NCI-H460 (cell line): ENCODE measurements at regions not wholly inside any gene's neighbourhood (a gene's known extent, or its start where the extent isn't known, plus 50 kb on each side); places are given as distances from the start of the nearest gene placed in this dataset.

Experiments
- DNase-seq: peaks from one replicate; pipeline ENCODE4 v3.0.0-alpha.2; 2016; ENCODE audit warnings: low read depth; ENCODE audit errors: extremely low read depth

GRCh38 chr1:222910699-222911098, 95.9 kb downstream of the DISP1 start:
- no peak for DNase-seq

GRCh38 chr1:222911866-222912265, 97.0 kb downstream of the DISP1 start:
- no peak for DNase-seq

GRCh38 chr1:222912730-222913129, 97.9 kb downstream of the DISP1 start:
- DNase-seq = no peak

- DNase-seq = peak; percentile 89
Observed at GRCh38 chr1:222914861-222915632, 100.2 kb downstream of the DISP1 start.

- no peak for DNase-seq
Observed at GRCh38 chr1:222916100-222916499, 101.3 kb downstream of the DISP1 start.

- no peak for DNase-seq
Observed at GRCh38 chr1:222918801-222919477, 104.1 kb downstream of the DISP1 start.

- DNase-seq = no peak
Observed at GRCh38 chr1:222919478-222919865, 104.6 kb downstream of the DISP1 start.

- DNase-seq = no peak
Observed at GRCh38 chr1:222920169-222920568, 105.3 kb downstream of the DISP1 start.

GRCh38 chr1:222921945-222922344, 107.1 kb downstream of the DISP1 start:
- no peak for DNase-seq

- no peak for DNase-seq
Observed at GRCh38 chr1:222923506-222923905, 108.7 kb downstream of the DISP1 start.

- no peak for DNase-seq
Observed at GRCh38 chr1:222924136-222924706, 109.4 kb downstream of the DISP1 start.

GRCh38 chr1:222926566-222926965, 111.7 kb downstream of the DISP1 start:
- DNase-seq = peak; percentile 66

- no peak for DNase-seq
Observed at GRCh38 chr1:222927031-222927430, 112.2 kb downstream of the DISP1 start.

- DNase-seq = peak; percentile 93
Observed at GRCh38 chr1:222928212-222928611, 113.4 kb downstream of the DISP1 start.

GRCh38 chr1:222930070-222930469, 115.2 kb downstream of the DISP1 start:
- DNase-seq = no peak

GRCh38 chr1:222931023-222931422, 116.2 kb downstream of the DISP1 start:
- no peak for DNase-seq

GRCh38 chr1:222933273-222933672, 118.4 kb downstream of the DISP1 start:
- DNase-seq = no peak

GRCh38 chr1:222935239-222935900, 120.5 kb downstream of the DISP1 start:
- DNase-seq = no peak

- no peak for DNase-seq
Observed at GRCh38 chr1:222936042-222936441, 121.2 kb downstream of the DISP1 start.

GRCh38 chr1:222938986-222939385, 124.1 kb downstream of the DISP1 start:
- DNase-seq = no peak

- no peak for DNase-seq
Observed at GRCh38 chr1:222940095-222940494, 125.3 kb downstream of the DISP1 start.
